ENCODE measurements at regions not wholly inside any gene's neighbourhood (a gene's known extent, or its start where the extent isn't known, plus 50 kb on each side); places are given as distances from the start of the nearest gene placed in this dataset.

- no peak for DNase-seq (ENCODE audit: low read depth in 1 of 2, low spot score in 1 of 2)
- TF ChIP-seq CTCF (IDR thresholded peaks at IDR 0.05; ENCODE audit: low read depth, low read length): no peak
Measured at GRCh38 chr12:69131077-69131476, 108.3 kb upstream of the CPSF6 start.

GRCh38 chr12:69136931-69137613, 102.3 kb upstream of the CPSF6 start:
- Histone ChIP-seq H3K27ac (no peak overlapping the region), H3K9me3 (ENCODE audit: low read depth) (no peaks in the 10 kb centered on the region), H3K27me3 (no peaks in the 10 kb centered on the region), H3K4me1 (ENCODE audit: low read depth) (no peaks in the 10 kb centered on the region), H3K36me3 (no peaks in the 10 kb centered on the region), H3K4me3 (no peak overlapping the region)
- TF ChIP-seq CTCF (IDR thresholded peaks at IDR 0.05; ENCODE audit: low read depth, low read length): no peak
- DNase-seq (ENCODE audit: low read depth in 1 of 2, low spot score in 1 of 2): no peak

More at GRCh38 chr12:69131077-69131476, 108.3 kb upstream of the CPSF6 start:
- Histone ChIP-seq H3K4me3 (no peak overlapping the region), H3K4me1 (ENCODE audit: low read depth) (no peaks in the 10 kb centered on the region), H3K36me3 (no peaks in the 10 kb centered on the region), H3K27ac (no peak overlapping the region), H3K27me3 (no peaks in the 10 kb centered on the region), H3K9me3 (ENCODE audit: low read depth) (no peaks in the 10 kb centered on the region)

GRCh38 chr12:69141074-69141473, 98.3 kb upstream of the CPSF6 start:
- DNase-seq (ENCODE audit: low read depth in 1 of 2, low spot score in 1 of 2): no peak
- TF ChIP-seq CTCF (IDR thresholded peaks at IDR 0.05; ENCODE audit: low read depth, low read length): no peak
- Histone ChIP-seq H3K27ac (no peak overlapping the region), H3K4me3 (no peak overlapping the region), H3K9me3 (ENCODE audit: low read depth) (no peaks in the 10 kb centered on the region), H3K36me3 (no peaks in the 10 kb centered on the region), H3K4me1 (ENCODE audit: low read depth) (no peaks in the 10 kb centered on the region), H3K27me3 (no peaks in the 10 kb centered on the region)

GRCh38 chr12:69149270-69149669, 90.1 kb upstream of the CPSF6 start:
- Histone ChIP-seq H3K27ac (no peak overlapping the region), H3K9me3 (ENCODE audit: low read depth) (no peaks in the 10 kb centered on the region), H3K4me1 (ENCODE audit: low read depth) (no peaks in the 10 kb centered on the region), H3K36me3 (no peaks in the 10 kb centered on the region), H3K27me3 (no peaks in the 10 kb centered on the region), H3K4me3 (no peak overlapping the region)
- no peak for TF ChIP-seq CTCF (IDR thresholded peaks at IDR 0.05; ENCODE audit: low read depth, low read length)
- DNase-seq (ENCODE audit: low read depth in 1 of 2, low spot score in 1 of 2): no peak

GRCh38 chr12:69150083-69150795, 89.1 kb upstream of the CPSF6 start:
- H3K9me3 ChIP-seq (ENCODE audit: low read depth): no peaks in the 10 kb centered on the region
- no peak overlapping the region for H3K4me3 ChIP-seq
- H3K36me3 ChIP-seq: no peaks in the 10 kb centered on the region
- H3K27ac ChIP-seq: no peak overlapping the region
- no peak for DNase-seq (ENCODE audit: low read depth in 1 of 2, low spot score in 1 of 2)
- H3K4me1 ChIP-seq (ENCODE audit: low read depth): no peaks in the 10 kb centered on the region
- TF ChIP-seq CTCF (IDR thresholded peaks at IDR 0.05; ENCODE audit: low read depth, low read length): no peak
- H3K27me3 ChIP-seq: no peaks in the 10 kb centered on the region
